Glomerular visceral epithelial cell (primary cell): ENCODE measurements at regions not wholly inside any gene's neighbourhood (a gene's known extent, or its start where the extent isn't known, plus 50 kb on each side); places are given as distances from the start of the nearest gene placed in this dataset.

Source experiments
- DNase-seq: peaks from one replicate; pipeline ENCODE4 v3.0.0-alpha.2; 2016; ENCODE audit errors: extremely low spot score

GRCh38 chr3:150216866-150217600 lies 191.1 kb upstream of the TSC22D2 start:
- peak; percentile 16 for DNase-seq

GRCh38 chr3:150216041-150216811 lies 191.9 kb upstream of the TSC22D2 start:
- DNase-seq = peak; percentile 26

- peak; percentile 18 for DNase-seq
Measured at GRCh38 chr3:150215616-150216015, 192.5 kb upstream of the TSC22D2 start.

GRCh38 chr3:150213577-150213976 lies 194.5 kb upstream of the TSC22D2 start:
- DNase-seq = no peak

GRCh38 chr3:150210461-150211110 lies 197.5 kb upstream of the TSC22D2 start:
- DNase-seq = no peak

- DNase-seq = no peak
Measured at GRCh38 chr3:150203273-150203672, 204.8 kb upstream of the TSC22D2 start.

GRCh38 chr3:150202711-150203110 lies 205.4 kb upstream of the TSC22D2 start:
- DNase-seq = no peak

GRCh38 chr3:150194957-150195356 lies 213.1 kb upstream of the TSC22D2 start:
- DNase-seq = no peak

- no peak for DNase-seq
Measured at GRCh38 chr3:150194513-150194912, 213.6 kb upstream of the TSC22D2 start.

GRCh38 chr3:150184426-150185071 lies 213.9 kb upstream of the PFN2 start:
- DNase-seq = no peak

- DNase-seq = peak; percentile 77
Measured at GRCh38 chr3:150183678-150184425, 213.2 kb upstream of the PFN2 start.

- peak; percentile 6 for DNase-seq
Measured at GRCh38 chr3:150180334-150180733, 209.6 kb upstream of the PFN2 start.

- no peak for DNase-seq
Measured at GRCh38 chr3:150179330-150179729, 208.6 kb upstream of the PFN2 start.

GRCh38 chr3:150177673-150178381 lies 207.1 kb upstream of the PFN2 start:
- peak; percentile 44 for DNase-seq

GRCh38 chr3:150174179-150174578 lies 203.5 kb upstream of the PFN2 start:
- DNase-seq = no peak

GRCh38 chr3:150172356-150172755 lies 201.7 kb upstream of the PFN2 start:
- DNase-seq = no peak

- no peak for DNase-seq
Measured at GRCh38 chr3:150170852-150171520, 200.3 kb upstream of the PFN2 start.

GRCh38 chr3:150169330-150169940 lies 198.7 kb upstream of the PFN2 start:
- no peak for DNase-seq

GRCh38 chr3:150168698-150169097 lies 198.0 kb upstream of the PFN2 start:
- no peak for DNase-seq
